HEK293 (cell line): ENCODE measurements at regions not wholly inside any gene's neighbourhood (a gene's known extent, or its start where the extent isn't known, plus 50 kb on each side); places are given as distances from the start of the nearest gene placed in this dataset.

Source experiments
- CTCF ChIA-PET: fragments of 350-600 bp; formaldehyde crosslinking; extraction: SDS; loops from one replicate; lab custom pipeline; 2021; ENCODE audit warnings: antibody characterized with exemption; lab: Yijun Ruan, JAX
- POLR2A ChIA-PET: fragments of 300-600 bp; formaldehyde crosslinking; extraction: SDS; loops from one replicate; lab custom pipeline; 2020; ENCODE audit warnings: antibody characterized with exemption, inconsistent platforms; lab: Yijun Ruan, JAX
- H3K27ac ChIP-seq: fragments of 200-500 bp; sonication (Bioruptor generic); 2 replicates; pipeline ENCODE4 v1.5.1; 2014; ENCODE audit warnings: low read depth, low read length, control low read depth, inconsistent platforms; ENCODE audit errors: extremely low read depth
- H3K36me3 ChIP-seq, 2 experiments: fragments of 200-500 bp in 1 of 2; sonication (Bioruptor generic) in 1 of 2; 1 replicate in 1 of 2; 2 replicates in 1 of 2; pipeline ENCODE4 v1.5.1; 2014 to 2017; ENCODE audit warnings: inconsistent platforms in 2 of 2, low read length in 2 of 2; ENCODE audit not compliant: control insufficient read depth in 2 of 2, insufficient read depth in 1 of 2
- H3K4me1 ChIP-seq: fragments of 200-500 bp; sonication (Bioruptor generic); 2 replicates; pipeline ENCODE4 v1.5.1; 2014; ENCODE audit warnings: mild to moderate bottlenecking, low read length, inconsistent platforms; ENCODE audit not compliant: control insufficient read depth, insufficient read depth
- H3K4me3 ChIP-seq: 2 replicates; pipeline ENCODE4 v1.5.1; 2011; ENCODE audit warnings: low read depth, mild to moderate bottlenecking, control low read depth, low read length, moderate library complexity
- H3K9me3 ChIP-seq: fragments of 200-500 bp; sonication (Bioruptor generic); 2 replicates; pipeline ENCODE4 v1.5.1; 2014; ENCODE audit warnings: low read depth, low read length, inconsistent platforms; ENCODE audit not compliant: control insufficient read depth, insufficient read depth
- ELK4 ChIP-seq: IDR thresholded peaks from 2 replicates; pipeline ENCODE4 v1.6.1; 2011; ENCODE audit warnings: mild to moderate bottlenecking, low read depth, low read length, borderline replicate concordance
- GLI4 ChIP-seq: fragments of 450-650 bp; formaldehyde crosslinking; IDR thresholded peaks from 2 replicates; pipeline ENCODE4 v1.5.1; 2016; ENCODE audit warnings: missing biosample characterization, missing genetic modification characterization
- GLIS1 ChIP-seq: fragments of 450-650 bp; formaldehyde crosslinking; IDR thresholded peaks from 2 replicates; pipeline ENCODE4 v1.5.1; 2016; ENCODE audit warnings: missing biosample characterization, missing genetic modification characterization
- HOXD13 ChIP-seq: sonication (generic); formaldehyde crosslinking; IDR thresholded peaks from 2 replicates; pipeline ENCODE4 v1.8.0; 2022; ENCODE audit warnings: missing genetic modification reagents, borderline replicate concordance
- KLF1 ChIP-seq: fragments of 450-650 bp; formaldehyde crosslinking; IDR thresholded peaks from 2 replicates; pipeline ENCODE4 v1.5.1; 2016; ENCODE audit warnings: missing biosample characterization, missing genetic modification characterization
- MZF1 ChIP-seq: fragments of 450-650 bp; formaldehyde crosslinking; IDR thresholded peaks from 2 replicates; pipeline ENCODE4 v1.5.1; 2017; ENCODE audit warnings: missing biosample characterization, missing genetic modification characterization, borderline replicate concordance
- PRDM6 ChIP-seq: fragments of 450-650 bp; formaldehyde crosslinking; IDR thresholded peaks from 2 replicates; pipeline ENCODE4 v1.5.1; 2017; ENCODE audit warnings: missing biosample characterization, missing genetic modification characterization
- REPIN1 ChIP-seq: fragments of 450-650 bp; formaldehyde crosslinking; IDR thresholded peaks from 2 replicates; pipeline ENCODE4 v1.5.1; 2017; ENCODE audit warnings: missing biosample characterization, missing genetic modification characterization, low read depth
- SETDB1 ChIP-seq: IDR thresholded peaks from one replicate; pipeline ENCODE4 v1.6.1; 2017; ENCODE audit warnings: mild to moderate bottlenecking, low read length, moderate library complexity, mixed read lengths; ENCODE audit not compliant: insufficient read length
- SP2 ChIP-seq: fragments of 450-650 bp; formaldehyde crosslinking; IDR thresholded peaks from 2 replicates; pipeline ENCODE4 v1.5.1; 2016; ENCODE audit warnings: missing biosample characterization, missing genetic modification characterization
- ZNF169 ChIP-seq: fragments of 450-650 bp; formaldehyde crosslinking; IDR thresholded peaks from 2 replicates; pipeline ENCODE4 v1.5.1; 2016; ENCODE audit warnings: missing biosample characterization, missing genetic modification characterization
- ZNF174 ChIP-seq: fragments of 450-650 bp; formaldehyde crosslinking; IDR thresholded peaks from 2 replicates; pipeline ENCODE4 v1.5.0; 2017; ENCODE audit warnings: missing biosample characterization, mild to moderate bottlenecking, missing genetic modification characterization
- ZNF324 ChIP-seq: fragments of 450-650 bp; formaldehyde crosslinking; IDR thresholded peaks from 2 replicates; pipeline ENCODE4 v1.5.1; 2016; ENCODE audit warnings: missing biosample characterization, missing genetic modification characterization
- ZNF366 ChIP-seq: fragments of 450-650 bp; formaldehyde crosslinking; conservative IDR thresholded peaks from 2 replicates; pipeline ENCODE4 v1.5.1; 2016; ENCODE audit warnings: missing biosample characterization, missing genetic modification characterization
- ZNF426 ChIP-seq: fragments of 450-650 bp; formaldehyde crosslinking; IDR thresholded peaks from 2 replicates; pipeline ENCODE4 v1.5.1; 2017; ENCODE audit warnings: missing biosample characterization, missing genetic modification characterization, mild to moderate bottlenecking, inconsistent platforms, moderate library complexity
- ZNF449 ChIP-seq: fragments of 450-650 bp; formaldehyde crosslinking; IDR thresholded peaks from 2 replicates; pipeline ENCODE4 v1.5.1; 2017; ENCODE audit warnings: missing biosample characterization, mild to moderate bottlenecking, missing genetic modification characterization, moderate library complexity
- ZNF521 ChIP-seq: fragments of 450-650 bp; formaldehyde crosslinking; IDR thresholded peaks from 2 replicates; pipeline ENCODE4 v1.5.1; 2017; ENCODE audit warnings: missing biosample characterization, mild to moderate bottlenecking, missing genetic modification characterization
- ZNF645 ChIP-seq: fragments of 450-650 bp; formaldehyde crosslinking; IDR thresholded peaks from 2 replicates; pipeline ENCODE4; 2016; ENCODE audit warnings: missing biosample characterization, missing genetic modification characterization
- ZNF776 ChIP-seq: fragments of 450-650 bp; formaldehyde crosslinking; IDR thresholded peaks from 2 replicates; pipeline ENCODE4 v1.5.0; 2017; ENCODE audit warnings: missing biosample characterization, missing genetic modification characterization, borderline replicate concordance

- ChIA-PET CTCF (no interaction called here), POLR2A (no interaction called here)
- Histone ChIP-seq H3K9me3 (no peaks in the 10 kb centered on the region), H3K36me3 (no peaks in the 10 kb centered on the region), H3K4me3 (no peak overlapping the region), H3K27ac (no peak overlapping the region), H3K4me1 (no peaks in the 10 kb centered on the region)
- TF ChIP-seq ZNF324 (no peak), ZNF645 (tag by site-specific recombination) (no peak), PRDM6 (no peak)
These were observed 107.7 kb upstream of the KCND2 start for GRCh38 chr7:120165227-120165626.

GRCh38 chr7:120168066-120168465 lies 104.9 kb upstream of the KCND2 start:
- no peak overlapping the region for H3K27ac ChIP-seq
- H3K4me1 ChIP-seq: no peaks in the 10 kb centered on the region
- H3K36me3 ChIP-seq: no peaks in the 10 kb centered on the region
- no peak overlapping the region for H3K4me3 ChIP-seq
- POLR2A ChIA-PET: no interaction called here
- no peak for TF ChIP-seq ZNF366 (tag by site-specific recombination)
- no peak for TF ChIP-seq SP2
- TF ChIP-seq ELK4: no peak
- TF ChIP-seq REPIN1 (tag by site-specific recombination): no peak
- no peak for TF ChIP-seq ZNF426 (tag by site-specific recombination)
- no peak for TF ChIP-seq SETDB1
- TF ChIP-seq ZNF449 (tag by site-specific recombination): no peak
- TF ChIP-seq MZF1 (tag by site-specific recombination): no peak
- no peak for TF ChIP-seq GLI4 (tag by site-specific recombination)
- no peak for TF ChIP-seq ZNF174 (tag by site-specific recombination)
- no peak for TF ChIP-seq HOXD13 (CRISPR knock-in tag)
- TF ChIP-seq ZNF521: no peak
- no peak for TF ChIP-seq ZNF776
- TF ChIP-seq GLIS1 (tag by site-specific recombination): no peak
- TF ChIP-seq ZNF169: no peak
- TF ChIP-seq KLF1 (tag by site-specific recombination): no peak
- H3K9me3 ChIP-seq: no peaks in the 10 kb centered on the region
- CTCF ChIA-PET: no interaction called here
